ENCODE measurements at regions not wholly inside any gene's neighbourhood (a gene's known extent, or its start where the extent isn't known, plus 50 kb on each side); places are given as distances from the start of the nearest gene placed in this dataset.

- Histone ChIP-seq H3K27me3 (peaks cover 0 to 17% (median 0%) of the 10 kb centered on the region in 3 donors), H3K27ac (no peak overlapping the region), H3K36me3 (no peaks in the 10 kb centered on the region), H3K4me1 (peaks cover 0 to 6% (median 0%) of the 10 kb centered on the region in 4 donors), H3K9me3 (no peaks in the 10 kb centered on the region), H3K4me3 (no peak overlapping the region)
- no peak for DNase-seq
- TF ChIP-seq POLR2A (IDR thresholded peaks at IDR 0.05) (no peak), POLR2AphosphoS5 (IDR thresholded peaks at IDR 0.05) (no peak), EP300 (IDR thresholded peaks at IDR 0.05) (no peak), CTCF (IDR thresholded peaks at IDR 0.05) (no peak)
- intact Hi-C loops (cut with DNase I; ENCODE audit: low total_unique reads): no loop called here
- 74 to 80% (median 76%) methylated on average over 7 of the region's 7 CpGs for WGBS, 5 donors
Observed at GRCh38 chr18:78601923-78602322, 377.7 kb upstream of the SALL3 start.

GRCh38 chr18:78602430-78602829, 377.2 kb upstream of the SALL3 start:
- Histone ChIP-seq H3K4me3 (no peak overlapping the region), H3K27ac (no peak overlapping the region), H3K36me3 (no peaks in the 10 kb centered on the region), H3K4me1 (peaks cover 0 to 6% (median 0%) of the 10 kb centered on the region in 4 donors), H3K27me3 (peaks cover 0 to 22% (median 0%) of the 10 kb centered on the region in 3 donors), H3K9me3 (no peaks in the 10 kb centered on the region)
- TF ChIP-seq POLR2A (IDR thresholded peaks at IDR 0.05) (no peak), CTCF (IDR thresholded peaks at IDR 0.05) (no peak), EP300 (IDR thresholded peaks at IDR 0.05) (no peak), POLR2AphosphoS5 (IDR thresholded peaks at IDR 0.05) (no peak)
- intact Hi-C loops (cut with DNase I; ENCODE audit: low total_unique reads): no loop called here
- no peak for DNase-seq
- WGBS, 5 donors: 84 to 89% (median 88%) methylated on average over 10 to 12 of the region's 12 CpGs

GRCh38 chr18:78603102-78603983, 376.3 kb upstream of the SALL3 start:
- peaks cover 0 to 6% (median 0%) of the 10 kb centered on the region in 4 donors for H3K4me1 ChIP-seq
- DNase-seq: no peak
- no peak overlapping the region for H3K4me3 ChIP-seq
- WGBS, 5 donors: 57 to 67% (median 64%) methylated on average over 24 to 25 of the region's 25 CpGs
- intact Hi-C loops (cut with DNase I; ENCODE audit: low total_unique reads): no loop called here
- no peak overlapping the region for H3K27ac ChIP-seq
- H3K27me3 ChIP-seq: peaks cover 0 to 31% (median 0%) of the 10 kb centered on the region in 3 donors
- TF ChIP-seq CTCF (IDR thresholded peaks at IDR 0.05) (no peak), POLR2A (IDR thresholded peaks at IDR 0.05) (no peak), EP300 (IDR thresholded peaks at IDR 0.05) (no peak), POLR2AphosphoS5 (IDR thresholded peaks at IDR 0.05) (no peak)
- H3K36me3 ChIP-seq: no peaks in the 10 kb centered on the region
- no peaks in the 10 kb centered on the region for H3K9me3 ChIP-seq

- H3K36me3 ChIP-seq: no peaks in the 10 kb centered on the region
- WGBS, 5 donors: 93 to 97% (median 96%) methylated on average over 16 of the region's 16 CpGs
- TF ChIP-seq EP300 (IDR thresholded peaks at IDR 0.05) (no peak), CTCF (IDR thresholded peaks at IDR 0.05) (no peak), POLR2AphosphoS5 (IDR thresholded peaks at IDR 0.05) (no peak), POLR2A (IDR thresholded peaks at IDR 0.05) (no peak)
- no peak for DNase-seq
- H3K27ac ChIP-seq: no peak overlapping the region
- intact Hi-C loops (cut with DNase I; ENCODE audit: low total_unique reads): no loop called here
- H3K9me3 ChIP-seq: no peaks in the 10 kb centered on the region
- peaks cover 0 to 6% (median 0%) of the 10 kb centered on the region in 4 donors for H3K4me1 ChIP-seq
- no peak overlapping the region for H3K4me3 ChIP-seq
- peaks cover 0 to 41% (median 0%) of the 10 kb centered on the region in 3 donors for H3K27me3 ChIP-seq
Observed at GRCh38 chr18:78605255-78605654, 374.4 kb upstream of the SALL3 start.
